H9 (cell line): ENCODE measurements at regions not wholly inside any gene's neighbourhood (a gene's known extent, or its start where the extent isn't known, plus 50 kb on each side); places are given as distances from the start of the nearest gene placed in this dataset.

Experiments
- DNase-seq: peaks from one replicate; pipeline ENCODE4 v3.0.0-alpha.2; 2017
- H2AFZ ChIP-seq: one replicate; pipeline ENCODE4 v1.6.1; 2013; ENCODE audit warnings: mild to moderate bottlenecking, low read length, control low read depth, moderate library complexity
- H2AK5ac ChIP-seq: 2 replicates; pipeline ENCODE4 v1.6.1; 2013; ENCODE audit warnings: low read length, control low read depth, mixed read lengths; ENCODE audit not compliant: insufficient read length
- H2BK120ac ChIP-seq: one replicate; pipeline ENCODE4 v1.6.1; 2013; ENCODE audit warnings: low read depth, mild to moderate bottlenecking, low read length, control low read depth, inconsistent platforms; ENCODE audit not compliant: poor library complexity, severe bottlenecking
- H2BK12ac ChIP-seq: 2 replicates; pipeline ENCODE4 v1.6.1; 2013; ENCODE audit warnings: low read length, control low read depth, mixed read lengths, low read depth; ENCODE audit not compliant: insufficient read length
- H2BK15ac ChIP-seq: 2 replicates; pipeline ENCODE4 v1.6.1; 2013; ENCODE audit warnings: low read depth, low read length, control low read depth
- H2BK20ac ChIP-seq: one replicate; pipeline ENCODE4 v1.6.1; 2013; ENCODE audit warnings: low read depth, mild to moderate bottlenecking, low read length, control low read depth, inconsistent platforms; ENCODE audit not compliant: poor library complexity, severe bottlenecking
- H2BK5ac ChIP-seq: 2 replicates; pipeline ENCODE4 v1.6.1; 2013; ENCODE audit warnings: low read length, control low read depth, mixed read lengths; ENCODE audit not compliant: insufficient read length
- H3K14ac ChIP-seq: 2 replicates; pipeline ENCODE4 v1.6.1; 2013; ENCODE audit warnings: low read length, control low read depth; ENCODE audit not compliant: insufficient read depth
- H3K18ac ChIP-seq: 2 replicates; pipeline ENCODE4 v1.6.1; 2013; ENCODE audit warnings: low read depth, mild to moderate bottlenecking, mixed read lengths, low read length, control low read depth; ENCODE audit not compliant: insufficient read length
- H3K23ac ChIP-seq: 2 replicates; pipeline ENCODE4 v1.6.1; 2013; ENCODE audit warnings: low read length, control low read depth, mixed read lengths, low read depth; ENCODE audit not compliant: insufficient read length
- H3K23me2 ChIP-seq: 2 replicates; pipeline ENCODE4 v1.6.1; 2013; ENCODE audit warnings: low read depth, mild to moderate bottlenecking, mixed read lengths, low read length, control low read depth; ENCODE audit not compliant: insufficient read length, poor library complexity, severe bottlenecking
- H3K27ac ChIP-seq: 2 replicates; pipeline ENCODE4 v1.5.1; 2013; ENCODE audit warnings: low read length, control low read depth, mixed read lengths, low read depth; ENCODE audit not compliant: insufficient read length
- H3K27me3 ChIP-seq: 2 replicates; pipeline ENCODE4 v1.6.1; 2013; ENCODE audit warnings: low read length, control low read depth, inconsistent platforms; ENCODE audit not compliant: insufficient read depth
- H3K4ac ChIP-seq: 2 replicates; pipeline ENCODE4 v1.6.1; 2013; ENCODE audit warnings: low read depth, mild to moderate bottlenecking, control low read depth, inconsistent platforms, low read length, moderate library complexity
- H3K4me1 ChIP-seq: 2 replicates; pipeline ENCODE4 v1.6.1; 2013; ENCODE audit warnings: low read length, control low read depth, inconsistent platforms; ENCODE audit not compliant: insufficient read depth
- H3K4me2 ChIP-seq: 2 replicates; pipeline ENCODE4 v1.6.1; 2013; ENCODE audit warnings: low read length, control low read depth, mixed read lengths; ENCODE audit not compliant: insufficient read length, insufficient read depth
- H3K56ac ChIP-seq: 2 replicates; pipeline ENCODE4 v1.6.1; 2013; ENCODE audit warnings: low read depth, mild to moderate bottlenecking, mixed read lengths, low read length, control low read depth; ENCODE audit not compliant: insufficient read length
- H3K79me1 ChIP-seq: 2 replicates; pipeline ENCODE4 v1.6.1; 2013; ENCODE audit warnings: low read depth, mild to moderate bottlenecking, moderate library complexity, low read length, control low read depth, inconsistent platforms; ENCODE audit not compliant: insufficient read depth, poor library complexity, severe bottlenecking
- H3K79me2 ChIP-seq: 2 replicates; pipeline ENCODE4 v1.6.1; 2013; ENCODE audit warnings: low read length, control low read depth, inconsistent platforms; ENCODE audit not compliant: insufficient read depth
- H3K9ac ChIP-seq: 2 replicates; pipeline ENCODE4 v1.6.1; 2013; ENCODE audit warnings: low read length, control low read depth, mixed read lengths; ENCODE audit not compliant: insufficient read length; ENCODE audit errors: extremely low read depth
- H3K9me3 ChIP-seq: one replicate; pipeline ENCODE4 v1.6.1; 2013; ENCODE audit warnings: low read depth, low read length, inconsistent platforms; ENCODE audit not compliant: control insufficient read depth
- H3T11ph ChIP-seq: one replicate; pipeline ENCODE4 v1.6.1; 2013; ENCODE audit warnings: mild to moderate bottlenecking, low read length, control low read depth, inconsistent platforms
- H4K20me1 ChIP-seq: one replicate; pipeline ENCODE4 v1.6.1; 2013; ENCODE audit not compliant: control insufficient read depth, insufficient read length, insufficient read depth
- H4K5ac ChIP-seq: 2 replicates; pipeline ENCODE4 v1.6.1; 2013; ENCODE audit warnings: low read depth, mild to moderate bottlenecking, mixed read lengths, low read length, control low read depth; ENCODE audit not compliant: insufficient read length
- H4K8ac ChIP-seq: replicated peaks from 2 replicates; pipeline ENCODE4 v1.6.1; 2013; ENCODE audit warnings: low read length, control low read depth, mixed read lengths, low read depth; ENCODE audit not compliant: insufficient read length
- H4K91ac ChIP-seq: 2 replicates; pipeline ENCODE4 v1.6.1; 2013; ENCODE audit warnings: low read depth, mild to moderate bottlenecking, moderate library complexity, mixed read lengths, low read length, control low read depth; ENCODE audit not compliant: insufficient read length
- H3K27ac Mint-ChIP-seq, 3 experiments: 2 replicates in 2 of 3; 3 replicates in 1 of 3; pipeline ENCODE4 v1.8.0; 2020 to 2021; ENCODE audit warnings: mixed read lengths in 3 of 3, mild to moderate bottlenecking in 1 of 3, moderate library complexity in 1 of 3
- H3K27me3 Mint-ChIP-seq: 2 replicates; pipeline ENCODE4 v1.8.0; 2021; ENCODE audit warnings: low read depth, mild to moderate bottlenecking, moderate library complexity, mixed read lengths
- H3K36me3 Mint-ChIP-seq, 3 experiments: 2 replicates in 2 of 3; 3 replicates in 1 of 3; pipeline ENCODE4 v1.8.0; 2020 to 2021; ENCODE audit warnings: low read depth in 3 of 3, mixed read lengths in 3 of 3; ENCODE audit not compliant: insufficient read depth in 1 of 3
- H3K4me1 Mint-ChIP-seq, 2 experiments: 2 replicates each; pipeline ENCODE4 v1.8.0; 2020; ENCODE audit warnings: mixed read lengths in 2 of 2
- H3K4me3 Mint-ChIP-seq, 2 experiments: 2 replicates in 1 of 2; 3 replicates in 1 of 2; pipeline ENCODE4 v1.8.0; 2020 to 2021; ENCODE audit warnings: mild to moderate bottlenecking in 2 of 2, mixed read lengths in 2 of 2, moderate library complexity in 1 of 2
- H3K9me3 Mint-ChIP-seq, 2 experiments: 2 replicates in 1 of 2; 3 replicates in 1 of 2; pipeline ENCODE4 v1.8.0; 2020; ENCODE audit warnings: mild to moderate bottlenecking in 2 of 2, mixed read lengths in 2 of 2, moderate library complexity in 1 of 2
- CTCF ChIP-seq: fragments of 200-600 bp; sonication (generic); conservative IDR thresholded peaks from 3 replicates; pipeline ENCODE4 v1.8.0; 2021; ENCODE audit warnings: antibody characterized with exemption, mild to moderate bottlenecking
- WGBS: extraction: QIAGEN DNeasy Blood & Tissue Kit; methylation state at CpG from one replicate; pipeline ENCODE4 v1.1.7; 2013; ENCODE audit warnings: missing lambda C conversion rate, low lambda C conversion rate, mixed read lengths; ENCODE audit not compliant: insufficient read length; ENCODE audit errors: extremely low coverage; 5-methylcytosine and 5-hydroxymethylcytosine counted together

- no peak overlapping the region for H4K91ac ChIP-seq
- no peak overlapping the region for H3K4me3 Mint-ChIP-seq
- no peak overlapping the region for H2BK15ac ChIP-seq
- no peak overlapping the region for H3T11ph ChIP-seq
- H3K9ac ChIP-seq = no peak overlapping the region
- no peak for DNase-seq
- no peak overlapping the region for H3K56ac ChIP-seq
- H3K79me1 ChIP-seq = no peaks in the 10 kb centered on the region
- no peaks in the 10 kb centered on the region for H4K20me1 ChIP-seq
- H3K9me3 ChIP-seq = no peaks in the 10 kb centered on the region
- no peaks in the 10 kb centered on the region for H3K27me3 ChIP-seq
- H3K36me3 Mint-ChIP-seq = no peaks in the 10 kb centered on the region
- H3K23ac ChIP-seq = no peak overlapping the region
- H4K8ac ChIP-seq = no peak overlapping the region
- no peak overlapping the region for H3K27ac Mint-ChIP-seq
- H3K27ac ChIP-seq = no peak overlapping the region
- H3K4me1 Mint-ChIP-seq = peaks cover 7 to 8% of the 10 kb centered on the region in 2 experiments
- H3K9me3 Mint-ChIP-seq = no peaks in the 10 kb centered on the region
- H2AK5ac ChIP-seq = no peak overlapping the region
- no peaks in the 10 kb centered on the region for H3K23me2 ChIP-seq
- no peak overlapping the region for H2BK120ac ChIP-seq
- H3K18ac ChIP-seq = no peak overlapping the region
- H3K27me3 Mint-ChIP-seq = peaks cover 2% of the 10 kb centered on the region; the same call in 1 of the 2 replicates
- no peaks in the 10 kb centered on the region for H3K4me1 ChIP-seq
- H2AFZ ChIP-seq = no peak overlapping the region
- WGBS = no CpG with 5 or more reads among the region's 2 CpGs
- H3K4ac ChIP-seq = no peak overlapping the region
- no peak overlapping the region for H4K5ac ChIP-seq
- H2BK12ac ChIP-seq = no peak overlapping the region
- no peak overlapping the region for H2BK5ac ChIP-seq
- no peak overlapping the region for H3K14ac ChIP-seq
- H3K79me2 ChIP-seq = no peaks in the 10 kb centered on the region
- H3K4me2 ChIP-seq = no peak overlapping the region
- no peak for TF ChIP-seq CTCF
- no peak overlapping the region for H2BK20ac ChIP-seq
These were observed 77.0 kb upstream of the PHYHIPL start for GRCh38 chr10:59099481-59099880.
